WTC11 (cell line): ENCODE measurements at regions not wholly inside any gene's neighbourhood (a gene's known extent, or its start where the extent isn't known, plus 50 kb on each side); places are given as distances from the start of the nearest gene placed in this dataset.

ENCODE experiments used
- ATAC-seq: fragments of 200-7000 bp; cut with Tn5 transposase; 2 replicates; pipeline ENCODE4 v1.10.0; 2021; ENCODE audit warnings: mild to moderate bottlenecking, moderate library complexity
- CTCF ChIA-PET: fragments of 300-600 bp; sonication (Branson Sonifier 250); formaldehyde crosslinking; loops from one replicate; lab custom pipeline; 2021; ENCODE audit warnings: antibody characterized with exemption; lab: Charles Lee
- POLR2A ChIA-PET: fragments of 350-600 bp; sonication (Branson Sonifier 250); formaldehyde crosslinking; loops from one replicate; lab custom pipeline; 2021; ENCODE audit warnings: antibody characterized with exemption; lab: Charles Lee
- DNase-seq: peaks from one replicate; pipeline ENCODE4 v3.0.0; 2021; ENCODE audit warnings: low spot score
- H3K27ac Mint-ChIP-seq: 2 replicates; pipeline ENCODE4 v1.8.0; 2021; ENCODE audit warnings: mixed read lengths
- H3K27me3 Mint-ChIP-seq: 2 replicates; pipeline ENCODE4 v1.8.0; 2021; ENCODE audit warnings: low read depth, mild to moderate bottlenecking, moderate library complexity, mixed read lengths
- H3K36me3 Mint-ChIP-seq: 2 replicates; pipeline ENCODE4 v1.8.0; 2021; ENCODE audit warnings: mixed read lengths
- H3K4me1 Mint-ChIP-seq: 2 replicates; pipeline ENCODE4 v1.8.0; 2022; ENCODE audit warnings: mixed read lengths
- H3K4me3 Mint-ChIP-seq: 2 replicates; pipeline ENCODE4 v1.8.0; 2021; ENCODE audit warnings: mild to moderate bottlenecking, moderate library complexity, mixed read lengths
- H3K9me3 Mint-ChIP-seq: 2 replicates; pipeline ENCODE4 v1.8.0; 2021; ENCODE audit warnings: mixed read lengths
- AFF4 ChIP-seq: sonication (generic); formaldehyde crosslinking; IDR thresholded peaks from 2 replicates; pipeline ENCODE4 v1.8.1; 2023; ENCODE audit warnings: mild to moderate bottlenecking, missing genetic modification reagents, borderline replicate concordance
- ATF2 ChIP-seq: sonication (generic); formaldehyde crosslinking; IDR thresholded peaks from 2 replicates; pipeline ENCODE4 v1.8.1; 2022; ENCODE audit warnings: low read depth, missing genetic modification reagents, borderline replicate concordance
- CREB1 ChIP-seq: sonication (generic); formaldehyde crosslinking; IDR thresholded peaks from 2 replicates; pipeline ENCODE4 v1.8.0; 2023; ENCODE audit warnings: mild to moderate bottlenecking, missing genetic modification reagents
- CREM ChIP-seq: sonication (generic); formaldehyde crosslinking; IDR thresholded peaks from 2 replicates; pipeline ENCODE4 v1.8.1; 2022; ENCODE audit warnings: mild to moderate bottlenecking, missing genetic modification reagents, moderate library complexity
- ESRRA ChIP-seq: sonication (generic); formaldehyde crosslinking; IDR thresholded peaks from 2 replicates; pipeline ENCODE4 v1.8.1; 2022; ENCODE audit warnings: mild to moderate bottlenecking, missing genetic modification reagents, borderline replicate concordance
- GABPB1 ChIP-seq: sonication (generic); formaldehyde crosslinking; IDR thresholded peaks from 2 replicates; pipeline ENCODE4 v1.8.1; 2023; ENCODE audit warnings: mild to moderate bottlenecking, missing genetic modification reagents
- JAZF1 ChIP-seq: fragments of 250-450 bp; sonication (Bioruptor Pico); IDR thresholded peaks from 2 replicates; pipeline ENCODE4 v1.9.0; 2021; ENCODE audit warnings: moderate library complexity, mild to moderate bottlenecking, inconsistent platforms
- MAX ChIP-seq: sonication (generic); formaldehyde crosslinking; IDR thresholded peaks from 2 replicates; pipeline ENCODE4 v1.8.0; 2022; ENCODE audit warnings: mild to moderate bottlenecking, missing genetic modification reagents
- NR1H2 ChIP-seq: sonication (generic); formaldehyde crosslinking; IDR thresholded peaks from 2 replicates; pipeline ENCODE4 v1.9.0; 2021; ENCODE audit warnings: mild to moderate bottlenecking, moderate library complexity, missing genetic modification reagents
- PRDM15 ChIP-seq: sonication (generic); formaldehyde crosslinking; IDR thresholded peaks from 2 replicates; pipeline ENCODE4 v1.8.0; 2022; ENCODE audit warnings: missing genetic modification reagents
- PRRX2 ChIP-seq: fragments of 250-450 bp; sonication (Bioruptor Pico); IDR thresholded peaks from 2 replicates; pipeline ENCODE4 v1.8.0; 2021; ENCODE audit warnings: mild to moderate bottlenecking
- RELA ChIP-seq: sonication (generic); formaldehyde crosslinking; IDR thresholded peaks from 2 replicates; pipeline ENCODE4 v1.8.1; 2022; ENCODE audit warnings: missing genetic modification reagents, mild to moderate bottlenecking, borderline replicate concordance
- SOX15 ChIP-seq: fragments of 250-450 bp; sonication (Bioruptor Pico); IDR thresholded peaks from 2 replicates; pipeline ENCODE4 v1.9.0; 2021; ENCODE audit warnings: mild to moderate bottlenecking
- TCF7 ChIP-seq: sonication (generic); formaldehyde crosslinking; IDR thresholded peaks from 2 replicates; pipeline ENCODE4 v1.8.0; 2022; ENCODE audit warnings: mild to moderate bottlenecking, low read depth, missing genetic modification reagents, moderate library complexity
- USF1 ChIP-seq: sonication (generic); formaldehyde crosslinking; IDR thresholded peaks from 2 replicates; pipeline ENCODE4 v1.8.0; 2022; ENCODE audit warnings: mild to moderate bottlenecking, missing genetic modification reagents
- ZBTB43 ChIP-seq: sonication (generic); formaldehyde crosslinking; IDR thresholded peaks from 2 replicates; pipeline ENCODE4 v1.8.1; 2023; ENCODE audit warnings: mild to moderate bottlenecking, missing genetic modification reagents
- ZNF138 ChIP-seq: sonication (generic); formaldehyde crosslinking; conservative IDR thresholded peaks from 2 replicates; pipeline ENCODE4 v1.8.1; 2022; ENCODE audit warnings: mild to moderate bottlenecking, moderate library complexity, missing genetic modification reagents

GRCh38 chr2:49241991-49242390 lies 87.7 kb upstream of the FSHR start (continued):
- no peak for TF ChIP-seq PRDM15 (CRISPR knock-in tag)
- TF ChIP-seq RELA (CRISPR knock-in tag): no peak
- TF ChIP-seq ATF2 (CRISPR knock-in tag): no peak
- no peak for TF ChIP-seq ZBTB43 (CRISPR knock-in tag)
- no peak for TF ChIP-seq NR1H2 (CRISPR knock-in tag)
- no peak for TF ChIP-seq CREB1 (CRISPR knock-in tag)
- no peak for TF ChIP-seq TCF7 (CRISPR knock-in tag)
- TF ChIP-seq AFF4: no peak
- TF ChIP-seq ZNF138 (CRISPR knock-in tag): no peak
- no peak for TF ChIP-seq GABPB1
- no peak for TF ChIP-seq JAZF1 (CRISPR knock-in tag)
- no peak for TF ChIP-seq CREM (CRISPR knock-in tag)

- POLR2A ChIA-PET: no interaction called here
- no peak for ATAC-seq
These were observed 87.2 kb upstream of the FSHR start for GRCh38 chr2:49241501-49241900.

More at GRCh38 chr2:49241501-49241900, 87.2 kb upstream of the FSHR start:
- H3K27me3 Mint-ChIP-seq: peaks cover 3% of the 10 kb centered on the region
- CTCF ChIA-PET: no interaction called here
- H3K9me3 Mint-ChIP-seq: peaks cover 17% of the 10 kb centered on the region
- TF ChIP-seq SOX15 (CRISPR knock-in tag) (no peak), PRRX2 (CRISPR knock-in tag) (no peak), MAX (CRISPR knock-in tag) (no peak), USF1 (CRISPR knock-in tag) (no peak), PRDM15 (CRISPR knock-in tag) (no peak), ESRRA (no peak)
- DNase-seq: no peak
- no peak overlapping the region for H3K4me3 Mint-ChIP-seq
- H3K4me1 Mint-ChIP-seq: no peaks in the 10 kb centered on the region
- no peak overlapping the region for H3K27ac Mint-ChIP-seq
- no peaks in the 10 kb centered on the region for H3K36me3 Mint-ChIP-seq
